ENCODE measurements at regions not wholly inside any gene's neighbourhood (a gene's known extent, or its start where the extent isn't known, plus 50 kb on each side); places are given as distances from the start of the nearest gene placed in this dataset.
"Not testable (repeated sequence)": the region's sequence is repeated elsewhere in the genome, so short reads cannot be mapped to it uniquely, and the experiment has no call there.

DNA sequence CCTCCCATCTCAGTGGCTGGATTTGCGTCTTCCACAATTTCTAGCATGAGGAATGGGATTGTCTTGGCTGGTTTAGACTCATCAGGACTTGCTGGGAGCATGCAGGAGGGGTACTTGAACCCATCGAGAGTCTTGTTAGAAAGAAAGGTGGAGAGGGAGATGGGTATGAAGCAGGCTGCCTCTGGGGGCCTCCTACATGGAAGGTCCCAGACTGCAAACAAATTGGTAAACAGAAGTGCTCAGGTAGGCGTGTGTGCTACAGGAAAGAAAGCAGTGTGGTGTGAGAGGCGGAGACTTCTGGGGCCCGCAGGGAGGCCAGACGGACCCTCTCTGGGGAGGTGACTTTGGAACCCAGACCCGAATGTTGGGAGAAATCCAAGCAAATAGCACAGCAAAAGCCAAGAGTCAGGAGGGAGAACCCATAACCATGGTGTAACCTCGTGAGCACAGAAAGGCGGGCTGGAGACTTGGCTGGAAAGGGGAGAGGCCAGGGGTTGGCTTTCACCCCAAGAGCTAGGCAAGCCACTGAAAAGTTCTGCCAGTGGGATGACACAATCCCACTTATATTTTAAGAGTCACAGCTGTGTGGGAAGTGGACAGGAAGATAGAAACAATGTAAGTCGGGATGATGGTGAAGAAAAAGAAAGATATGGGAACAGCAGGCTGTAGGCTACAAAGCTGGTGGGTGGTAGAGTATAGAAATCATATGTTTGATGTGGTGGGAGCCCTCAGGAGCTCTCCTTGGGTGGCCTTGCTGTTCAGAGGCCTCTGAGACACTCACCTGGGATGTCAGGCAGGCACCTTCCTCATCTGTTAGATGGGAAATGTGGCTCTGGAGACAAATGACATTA lies 130.1 kb upstream of the PRR20G start:
- no peak for DNase-seq (ENCODE audit: low spot score)

- DNase-seq (ENCODE audit: low spot score), result no peak
Observed at GRCh38 chr3:127413871-127414270, 126.0 kb upstream of the PRR20G start.

DNA sequence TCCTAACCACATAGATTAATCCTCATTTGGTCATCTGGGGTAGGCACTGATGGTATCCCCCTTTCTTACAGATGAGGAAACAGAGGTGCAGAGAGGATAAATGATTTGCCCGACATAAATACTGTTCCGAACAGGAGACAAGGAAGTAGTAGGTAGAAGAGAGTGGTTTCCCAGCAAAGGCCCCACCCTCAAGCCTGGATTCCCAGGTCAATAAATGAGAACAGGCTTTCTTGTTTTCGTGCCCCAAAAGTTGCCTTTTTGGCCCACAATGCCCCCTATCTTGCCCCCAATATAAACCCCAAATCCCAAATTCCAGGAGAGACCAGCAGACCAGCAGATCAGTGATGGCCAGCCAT lies 125.5 kb upstream of the PRR20G start:
- no peak for DNase-seq (ENCODE audit: low spot score)

DNA sequence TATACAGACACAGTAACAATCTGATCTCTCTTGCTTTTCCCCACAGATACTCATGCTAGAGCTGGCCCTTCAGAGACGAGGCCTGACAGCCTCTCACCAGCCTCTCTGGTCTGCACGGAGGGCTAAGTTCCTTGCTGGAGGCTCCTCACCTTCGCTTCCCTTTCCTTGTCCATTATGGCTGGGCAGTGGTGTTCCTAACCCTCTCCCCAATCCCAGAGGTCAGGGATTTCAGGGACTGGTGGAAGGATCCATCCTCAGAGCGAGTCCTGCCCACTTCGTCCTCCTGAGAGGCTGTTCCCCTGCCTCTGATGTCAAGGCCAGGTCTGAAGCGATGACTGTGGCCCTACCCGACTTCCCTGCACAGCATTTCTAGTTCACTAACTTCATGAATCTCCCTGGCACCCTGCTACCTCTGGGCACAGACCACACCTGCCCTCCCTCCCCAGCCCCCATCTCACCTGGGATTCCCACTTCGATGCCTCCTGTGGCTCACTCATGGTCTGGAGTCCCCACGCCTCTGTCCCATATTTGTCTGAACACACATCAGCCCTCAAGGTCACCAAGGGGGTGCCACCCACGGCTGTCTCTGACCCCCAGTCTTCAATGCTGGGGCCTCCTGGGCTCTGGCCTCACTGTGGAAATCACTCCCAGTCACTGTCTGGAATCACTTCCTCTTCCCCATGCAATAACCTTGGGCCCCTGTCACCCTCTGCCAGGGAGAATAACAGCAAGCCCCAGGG lies 124.9 kb upstream of the PRR20G start:
- DNase-seq (ENCODE audit: low spot score), result no peak

DNA sequence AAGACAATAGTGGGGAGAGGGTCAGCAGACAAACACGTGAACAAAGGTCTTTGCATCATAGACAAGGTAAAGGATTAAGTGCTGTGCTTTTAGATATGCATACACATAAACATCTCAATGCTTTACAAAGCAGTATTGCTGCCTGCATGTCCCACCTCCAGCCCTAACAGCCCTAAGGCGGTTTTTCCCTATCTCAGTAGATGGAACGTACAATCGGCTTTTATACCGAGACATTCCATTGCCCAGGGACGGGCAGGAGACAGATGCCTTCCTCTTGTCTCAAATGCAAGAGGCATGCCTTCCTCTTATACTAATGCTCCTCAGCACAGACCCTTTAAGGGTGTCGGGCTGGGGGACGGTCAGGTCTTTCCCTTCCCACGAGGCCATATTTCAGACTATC lies 124.0 kb upstream of the PRR20G start:
- DNase-seq (ENCODE audit: low spot score), result not testable (repeated sequence)

DNA sequence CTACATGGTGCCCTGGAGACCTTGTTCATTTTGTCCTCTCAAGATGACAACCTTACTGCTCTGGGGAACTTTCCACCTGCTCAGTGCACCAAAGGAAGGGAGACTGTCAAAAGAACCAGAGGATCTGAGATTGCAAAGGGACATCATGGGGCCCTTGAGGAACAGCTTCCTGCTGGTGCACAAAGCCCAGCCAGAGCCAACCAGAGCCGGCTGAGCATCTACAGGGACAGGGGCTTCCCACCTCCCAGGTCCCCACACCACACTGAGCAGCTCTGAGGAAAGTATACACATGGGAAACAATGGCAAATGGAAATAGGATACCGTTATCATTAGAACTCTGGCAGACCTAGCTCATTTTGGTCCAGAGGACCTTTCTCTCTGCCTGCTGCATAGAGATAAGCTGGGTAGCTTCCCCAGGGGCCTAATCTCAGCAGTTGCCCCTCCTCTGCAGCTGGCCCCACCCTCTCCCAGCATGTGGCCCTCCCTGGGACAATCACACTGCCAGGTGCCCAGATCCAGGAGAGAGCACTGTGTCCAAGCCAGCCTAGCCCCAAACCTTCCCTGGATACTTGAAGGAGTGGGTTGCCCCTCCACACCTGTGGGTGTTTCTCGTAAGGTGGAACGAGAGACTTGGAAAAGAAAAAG lies 123.4 kb upstream of the PRR20G start:
- no peak for DNase-seq (ENCODE audit: low spot score)

GRCh38 chr3:127410678-127411077 lies 122.8 kb upstream of the PRR20G start:
- no peak for DNase-seq (ENCODE audit: low spot score)

DNA sequence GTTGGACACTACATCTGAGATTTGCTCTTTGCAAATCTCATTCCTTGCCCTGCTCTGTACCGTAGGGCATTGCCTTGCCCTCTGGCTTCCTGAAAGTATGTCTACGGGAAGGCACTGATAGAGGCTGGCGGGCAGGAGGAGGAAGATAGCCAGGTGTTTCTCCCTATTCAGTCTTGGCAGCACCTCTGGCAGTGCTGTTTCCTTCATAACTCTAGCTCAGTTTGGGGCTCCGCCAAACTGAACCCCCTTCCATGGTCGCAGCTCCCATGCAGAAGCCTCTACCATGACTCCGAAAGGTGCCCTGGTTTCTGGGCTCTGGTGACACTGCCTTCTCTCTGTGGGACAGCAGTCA lies 122.3 kb upstream of the PRR20G start:
- DNase-seq (ENCODE audit: low spot score), result no peak

DNA sequence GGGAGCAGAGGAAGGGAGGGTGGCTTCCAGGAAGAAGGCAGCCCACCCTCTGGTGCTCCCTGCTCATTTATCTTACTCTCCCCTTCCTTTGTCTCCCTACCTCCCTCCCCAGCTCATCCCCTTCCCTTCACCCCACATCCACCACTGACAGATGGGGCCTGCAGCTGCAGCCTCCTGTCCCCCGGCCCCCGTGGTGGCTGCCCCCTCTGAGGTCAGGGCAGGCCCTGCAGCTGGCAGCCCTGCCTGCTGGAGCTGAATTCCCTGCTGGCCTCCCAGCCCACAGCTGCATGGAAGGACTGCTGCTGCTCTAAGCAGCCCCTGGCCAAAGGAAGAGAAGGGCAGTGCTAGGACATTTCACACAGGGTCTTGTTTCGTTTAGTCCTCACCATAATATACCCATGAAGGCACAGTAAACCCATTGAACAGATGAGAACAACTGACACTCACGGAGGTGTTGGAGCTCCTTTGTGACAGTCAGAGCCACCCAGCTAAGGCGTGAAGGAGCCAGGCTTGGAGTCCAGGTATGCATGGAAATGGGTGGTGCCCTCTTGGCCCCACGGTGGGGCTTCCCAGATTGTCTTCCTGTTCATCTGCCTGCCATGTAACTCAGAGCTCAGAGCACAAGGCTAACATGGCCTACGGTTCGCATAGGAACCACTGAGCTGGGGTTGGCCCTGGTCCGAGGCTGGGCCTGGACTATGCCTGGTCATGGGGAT lies 121.7 kb upstream of the PRR20G start:
- no peak for DNase-seq (ENCODE audit: low spot score)

GRCh38 chr3:127408684-127409420 lies 121.0 kb upstream of the PRR20G start:
- no peak for DNase-seq (ENCODE audit: low spot score)

DNA sequence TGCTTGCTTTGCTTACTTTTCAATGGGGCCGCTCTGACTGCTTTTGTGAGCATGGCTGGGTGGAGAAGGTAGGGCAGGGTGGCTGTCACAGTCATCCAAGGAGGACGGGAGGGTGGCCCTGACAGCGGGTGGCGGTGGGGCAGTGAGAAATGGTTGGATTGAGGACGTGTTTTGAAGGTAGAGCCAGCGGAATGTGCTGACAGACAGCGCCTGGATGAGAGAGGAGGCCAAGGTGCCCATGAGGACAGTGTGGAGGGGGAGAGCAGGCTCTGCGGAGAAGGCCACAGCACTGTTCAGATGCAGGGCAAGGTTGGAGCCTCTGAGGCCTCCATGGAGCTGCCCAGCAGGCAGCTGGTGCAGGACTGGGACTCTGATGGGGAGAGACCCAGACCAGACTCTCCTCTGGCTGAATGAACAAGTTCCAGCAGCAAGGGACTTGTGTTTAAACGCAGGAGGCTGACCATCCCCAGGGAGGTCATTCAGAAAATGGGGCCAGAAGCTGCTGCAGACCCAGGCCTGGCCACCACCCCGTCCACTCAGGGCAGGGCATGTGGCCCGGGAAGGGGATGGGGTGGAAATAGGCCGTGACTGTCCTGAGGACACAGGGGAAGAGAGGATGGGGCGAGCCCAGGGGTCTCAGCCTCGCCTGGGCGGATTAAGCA lies 120.3 kb upstream of the PRR20G start:
- DNase-seq (ENCODE audit: low spot score), result no peak

DNA sequence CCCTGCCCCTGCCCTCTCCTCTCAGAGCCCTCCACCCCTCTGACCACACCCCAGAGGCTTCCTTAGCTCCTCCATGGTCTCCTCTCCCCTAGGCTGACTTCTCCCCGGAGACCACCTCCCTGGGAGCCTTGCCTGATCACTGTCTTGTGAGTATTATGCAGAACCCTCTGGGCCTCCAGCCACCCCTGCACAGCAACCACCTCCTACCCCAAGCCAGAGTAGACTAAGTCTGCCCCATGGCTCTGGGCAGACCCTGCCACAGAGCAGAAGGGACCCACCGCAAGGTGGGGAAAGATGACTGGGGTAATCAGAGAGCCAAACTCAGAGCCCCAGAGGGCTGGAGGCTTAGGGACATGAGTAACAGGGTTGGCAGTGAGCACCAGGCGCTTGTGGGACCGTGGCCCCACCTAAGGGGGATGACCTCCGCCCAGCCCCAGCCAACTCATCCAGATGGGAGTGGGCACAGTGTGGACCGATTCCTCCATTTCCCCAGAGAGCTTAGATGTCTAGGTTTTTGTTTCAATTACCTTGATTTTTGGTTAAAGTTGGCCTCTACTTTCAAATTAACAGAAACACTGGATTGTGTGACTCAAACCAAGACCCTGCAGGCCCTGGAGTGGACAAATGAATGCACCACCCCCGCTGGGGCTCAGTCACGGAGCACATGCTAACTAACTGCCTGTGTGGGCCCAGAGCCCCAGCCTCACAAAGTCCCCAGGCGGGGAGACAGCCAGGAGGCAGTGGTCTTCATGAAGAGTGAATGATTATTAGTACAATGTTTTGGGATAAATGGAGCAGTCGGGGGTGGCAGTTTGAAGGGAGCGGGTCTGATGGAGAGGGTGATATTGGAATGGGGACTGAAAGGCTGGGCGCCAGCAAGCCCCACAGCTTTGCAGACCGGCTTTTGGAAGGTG lies 119.4 kb upstream of the PRR20G start:
- DNase-seq (ENCODE audit: low spot score), result no peak

GRCh38 chr3:127406309-127407025 lies 118.6 kb upstream of the PRR20G start:
- peak; percentile 22 for DNase-seq (ENCODE audit: low spot score)

DNA sequence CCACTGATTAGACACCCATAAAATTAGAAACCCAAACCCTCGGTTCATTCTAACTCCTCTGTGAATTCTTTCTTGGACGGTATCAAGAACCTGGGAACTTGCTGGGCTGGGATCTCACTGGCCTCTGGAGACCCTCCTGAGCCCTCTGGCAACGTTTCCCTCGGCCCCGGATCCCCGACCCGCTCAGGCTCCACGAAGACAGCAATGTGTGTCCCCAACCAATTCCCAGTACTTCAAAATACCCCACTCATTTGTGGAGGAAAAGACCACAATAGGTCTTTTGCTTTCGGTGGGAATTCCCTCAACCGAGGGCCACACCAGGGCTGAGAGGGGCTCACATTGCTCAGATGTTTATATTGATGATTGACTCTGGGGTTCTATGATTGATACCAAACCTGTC lies 117.9 kb upstream of the PRR20G start:
- DNase-seq (ENCODE audit: low spot score), result no peak

GRCh38 chr3:127405010-127405598 lies 117.3 kb upstream of the PRR20G start:
- DNase-seq (ENCODE audit: low spot score), result no peak

DNA sequence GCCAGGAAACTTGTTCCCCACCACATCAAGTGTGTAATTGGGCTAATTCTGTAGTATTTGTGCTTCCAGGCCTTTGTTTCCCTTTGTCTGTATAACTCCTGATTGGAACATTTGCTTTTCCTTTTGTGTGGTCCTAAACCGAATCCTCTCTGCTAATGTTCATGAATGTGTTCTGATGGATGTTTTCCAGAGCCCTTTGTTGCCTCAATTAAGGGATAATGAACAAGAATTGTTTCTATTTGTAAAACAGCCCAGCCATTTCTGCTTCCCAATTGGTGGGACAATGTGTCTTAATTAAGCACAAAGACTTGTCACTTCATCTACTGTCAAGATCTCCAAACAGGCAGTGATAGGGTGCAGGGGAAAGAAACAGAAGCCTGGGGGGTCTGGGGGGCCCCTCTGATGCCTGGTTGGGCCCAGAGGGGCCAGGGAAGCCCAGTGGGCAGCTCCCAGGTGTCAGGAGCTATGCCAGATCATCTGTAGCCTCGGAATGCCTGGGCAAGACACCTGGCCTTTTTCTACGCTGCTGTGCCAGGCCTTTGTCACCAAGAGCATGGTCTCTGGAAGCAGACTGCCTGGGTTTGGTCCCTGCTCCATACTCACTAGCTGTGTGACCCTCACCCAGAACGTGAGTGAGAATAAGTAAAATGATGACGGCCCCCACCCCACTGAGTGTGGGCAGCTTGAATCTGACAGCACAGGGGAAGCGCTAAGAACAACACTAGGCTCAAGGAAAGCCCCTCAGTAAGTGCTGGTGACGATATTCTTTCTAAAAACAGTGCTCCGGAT lies 116.6 kb upstream of the PRR20G start:
- DNase-seq (ENCODE audit: low spot score), result no peak

DNA sequence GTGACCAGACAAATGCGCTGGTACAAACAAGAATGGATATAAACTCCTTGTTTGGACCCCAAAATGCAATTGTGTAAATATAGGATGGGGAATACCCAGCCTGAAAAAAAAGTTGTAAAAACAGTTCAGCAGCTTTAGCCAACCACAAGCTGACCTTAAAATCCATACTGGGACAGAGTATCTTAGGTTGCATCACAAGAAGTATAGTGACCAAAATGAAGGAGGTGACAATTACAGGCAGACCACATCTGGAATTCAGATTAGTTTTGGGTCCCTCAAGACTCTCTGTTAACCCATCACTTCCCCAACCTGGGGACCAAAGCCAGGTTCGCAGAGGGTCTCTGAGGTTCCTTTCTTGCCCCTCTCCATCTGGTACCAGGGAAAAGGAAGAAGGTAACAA lies 115.9 kb upstream of the PRR20G start:
- no peak for DNase-seq (ENCODE audit: low spot score)

DNA sequence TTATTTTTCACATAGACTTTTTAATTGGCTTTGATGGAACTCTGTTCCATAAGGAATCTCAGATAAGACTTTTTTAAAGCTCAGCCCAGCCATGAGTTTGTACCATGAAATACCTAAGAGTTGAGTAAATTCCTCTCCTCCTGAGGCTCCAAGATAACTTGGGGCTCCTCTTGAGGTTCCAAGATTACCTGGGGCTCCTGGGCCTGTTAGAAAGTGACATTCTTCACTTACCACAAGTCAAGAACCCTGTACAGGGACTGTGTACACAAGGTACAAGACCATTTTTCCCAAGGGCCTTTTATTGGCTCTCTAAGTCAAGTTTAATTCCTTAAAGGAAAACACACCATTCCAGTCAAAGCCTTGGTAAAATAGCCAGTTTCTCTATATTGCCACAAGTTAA lies 111.3 kb upstream of the PRR20G start:
- no peak for DNase-seq (ENCODE audit: low spot score)
